GM21619 (cell line): ENCODE measurements at regions not wholly inside any gene's neighbourhood (a gene's known extent, or its start where the extent isn't known, plus 50 kb on each side); places are given as distances from the start of the nearest gene placed in this dataset.
"Not testable (repeated sequence)": the region's sequence is repeated elsewhere in the genome, so short reads cannot be mapped to it uniquely, and the experiment has no call there.

Experiments
- ATAC-seq: cut with Tn5 transposase; IDR thresholded peaks from one replicate; pipeline ENCODE4 v1.9.1; 2021; ENCODE audit not compliant: unreplicated experiment

GRCh38 chrX:102784550-102784949 lies 64.0 kb downstream of the GPRASP3 start:
- no peak for ATAC-seq

DNA sequence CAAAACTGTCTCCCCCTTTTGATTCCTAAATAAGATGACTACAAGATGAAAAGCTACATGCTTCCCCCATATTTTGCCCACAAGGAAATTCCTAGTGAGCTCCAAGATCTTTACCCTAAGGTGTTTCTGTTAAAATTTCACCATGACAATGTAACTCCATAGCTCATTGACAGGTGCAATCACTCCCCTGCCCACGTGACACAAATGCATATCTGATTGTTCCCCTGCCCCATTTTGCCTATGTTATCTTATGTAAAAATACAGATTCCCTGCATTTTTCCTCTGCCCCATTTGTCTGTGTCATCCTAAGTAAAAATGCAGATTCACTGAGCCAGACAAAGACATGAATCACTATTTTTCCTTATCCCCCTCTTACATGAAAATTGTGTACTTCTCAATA lies 66.7 kb downstream of the GPRASP3 start:
- no peak for ATAC-seq

DNA sequence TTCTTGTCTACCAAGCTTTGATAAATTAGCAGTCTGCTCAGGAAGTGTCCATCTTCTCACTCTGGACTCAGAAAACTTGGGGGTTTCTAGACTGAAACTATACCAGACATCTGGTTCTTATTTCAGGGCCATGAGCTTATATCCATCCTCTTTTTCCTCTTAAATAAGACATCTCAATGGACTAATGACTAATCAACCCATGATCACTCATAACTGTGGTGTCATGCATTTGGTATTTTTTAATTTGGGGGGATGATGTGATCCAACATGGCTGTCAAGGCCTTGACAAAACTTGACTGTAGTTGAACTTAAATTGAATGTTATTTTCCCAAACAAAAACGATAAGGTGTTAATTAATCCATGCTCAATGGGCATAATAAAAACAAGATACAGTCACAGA lies 87.8 kb downstream of the GPRASP3 start:
- ATAC-seq, result no peak

DNA sequence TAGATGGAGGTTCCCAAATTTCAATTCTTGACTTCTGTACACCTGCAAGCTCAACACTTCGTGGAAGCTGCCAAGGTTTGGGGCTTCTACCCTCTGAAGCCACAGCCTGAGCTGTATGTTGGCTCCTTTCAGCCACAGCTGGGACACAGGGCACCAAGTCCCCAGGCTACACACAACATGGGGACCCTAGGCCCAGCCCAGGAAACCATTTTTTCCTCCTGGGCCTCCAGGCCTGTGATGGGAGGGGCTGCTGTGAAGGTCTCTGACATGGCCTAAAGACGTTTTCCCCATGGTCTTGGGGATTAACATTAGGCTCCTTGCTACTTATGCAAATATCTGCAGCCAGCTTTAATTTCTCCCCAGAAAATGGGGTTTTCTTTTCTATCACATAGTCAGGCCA lies 97.7 kb downstream of the GPRASP3 start:
- not testable (repeated sequence) for ATAC-seq

DNA sequence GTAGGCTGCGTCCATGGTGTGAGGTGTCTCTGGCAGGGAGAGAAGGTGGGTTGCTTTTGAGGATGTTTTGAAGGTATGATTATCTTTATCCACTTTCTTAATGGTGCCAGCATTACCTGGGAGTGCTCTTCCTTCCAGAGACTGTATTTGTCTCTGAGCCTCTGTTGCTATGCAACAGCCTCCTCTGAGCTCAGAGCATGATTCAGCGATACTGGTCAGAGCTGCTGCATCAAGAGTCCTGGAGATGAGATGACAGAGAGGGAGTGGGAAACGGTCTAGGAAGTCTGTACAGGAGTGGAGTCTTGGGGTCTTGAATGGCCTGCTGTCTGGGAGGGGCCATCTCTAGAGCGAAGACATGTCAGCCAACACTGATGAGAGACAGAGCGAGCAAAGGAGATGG lies 104.4 kb upstream of the RAB40AL start:
- no peak for ATAC-seq

GRCh38 chrX:102833136-102833535 lies 103.9 kb upstream of the RAB40AL start:
- no peak for ATAC-seq

- ATAC-seq, result no peak
These were observed 101.4 kb upstream of the RAB40AL start for GRCh38 chrX:102835504-102836146.

GRCh38 chrX:102837847-102838246 lies 99.2 kb upstream of the RAB40AL start:
- ATAC-seq, result no peak

- no peak for ATAC-seq
These were observed 96.0 kb upstream of the RAB40AL start for GRCh38 chrX:102840871-102841705.

DNA sequence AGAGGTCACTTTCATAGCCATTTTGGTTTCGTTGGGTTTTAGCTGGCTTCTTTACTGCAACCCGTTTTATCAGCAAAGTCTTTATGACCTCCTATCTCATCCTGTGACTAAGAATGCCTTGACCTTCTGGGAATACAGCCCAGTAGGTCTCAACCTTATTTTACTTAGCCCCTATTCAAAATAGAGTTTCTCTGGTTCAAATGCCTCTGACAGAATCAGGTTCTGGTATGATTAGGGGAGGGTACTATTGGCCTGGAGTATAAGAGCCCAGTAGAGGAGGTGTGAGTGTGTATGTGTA lies 95.4 kb upstream of the RAB40AL start:
- no peak for ATAC-seq

- ATAC-seq, result no peak
These were observed 92.1 kb upstream of the RAB40AL start for GRCh38 chrX:102845020-102845419.

- ATAC-seq, result no peak
These were observed 90.4 kb upstream of the RAB40AL start for GRCh38 chrX:102846544-102847236.

GRCh38 chrX:102847362-102847761 lies 89.7 kb upstream of the RAB40AL start:
- no peak for ATAC-seq

- no peak for ATAC-seq
These were observed 87.7 kb upstream of the RAB40AL start for GRCh38 chrX:102849396-102849795.

DNA sequence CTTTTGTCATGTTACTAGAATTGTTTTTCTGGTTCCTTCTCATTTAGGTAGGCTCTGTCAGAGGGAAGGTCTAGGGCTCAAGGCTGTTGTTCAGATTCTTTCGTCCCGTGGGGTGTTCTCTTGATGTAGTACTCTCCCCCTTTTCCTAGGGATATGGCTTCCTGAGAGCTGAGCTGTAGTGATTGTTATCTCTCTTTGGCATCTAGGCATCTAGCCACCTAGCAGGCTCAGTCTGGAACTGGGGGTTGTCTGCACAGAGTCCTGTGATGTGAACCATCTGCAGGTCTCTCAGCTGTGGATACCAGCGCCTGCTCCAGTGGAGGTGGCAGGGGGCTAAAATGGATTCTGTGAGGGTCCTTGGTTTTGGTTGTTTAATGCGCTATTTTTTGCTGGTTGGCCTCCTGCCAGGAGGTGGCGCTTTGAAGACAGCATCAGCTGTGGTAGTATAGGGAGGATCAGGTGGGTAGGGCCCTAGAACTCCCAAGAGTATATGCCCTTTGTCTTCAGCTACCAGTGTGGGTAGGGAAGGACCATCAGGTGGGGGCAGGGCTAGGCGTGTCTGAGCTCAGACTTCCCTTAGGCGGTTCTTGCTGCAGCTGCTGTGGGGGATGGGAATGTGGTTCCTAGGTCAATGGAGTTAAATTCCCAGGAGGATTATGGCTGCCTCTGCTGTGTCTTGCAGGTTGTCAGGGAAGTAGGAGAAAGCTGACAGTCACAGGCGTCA lies 78.1 kb upstream of the RAB40AL start:
- ATAC-seq, result not testable (repeated sequence)

DNA sequence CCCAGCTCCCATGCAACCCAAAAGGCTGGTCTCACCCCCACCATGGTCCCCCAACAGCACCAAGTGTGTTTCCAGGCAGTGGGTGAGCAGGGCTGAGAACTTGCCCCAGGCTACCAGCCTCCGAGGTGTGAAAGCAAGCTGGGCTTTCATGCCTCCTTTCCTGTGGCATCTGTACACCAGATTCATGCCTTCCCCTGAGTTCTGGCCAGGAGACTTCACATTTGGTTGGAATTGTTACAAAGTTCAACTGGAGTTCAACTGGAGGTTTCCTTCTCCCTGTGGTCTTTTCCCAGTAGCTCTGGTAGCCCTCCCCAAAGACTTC lies 77.6 kb upstream of the RAB40AL start:
- ATAC-seq, result no peak

GRCh38 chrX:102860235-102860634 lies 76.8 kb upstream of the RAB40AL start:
- ATAC-seq, result no peak

DNA sequence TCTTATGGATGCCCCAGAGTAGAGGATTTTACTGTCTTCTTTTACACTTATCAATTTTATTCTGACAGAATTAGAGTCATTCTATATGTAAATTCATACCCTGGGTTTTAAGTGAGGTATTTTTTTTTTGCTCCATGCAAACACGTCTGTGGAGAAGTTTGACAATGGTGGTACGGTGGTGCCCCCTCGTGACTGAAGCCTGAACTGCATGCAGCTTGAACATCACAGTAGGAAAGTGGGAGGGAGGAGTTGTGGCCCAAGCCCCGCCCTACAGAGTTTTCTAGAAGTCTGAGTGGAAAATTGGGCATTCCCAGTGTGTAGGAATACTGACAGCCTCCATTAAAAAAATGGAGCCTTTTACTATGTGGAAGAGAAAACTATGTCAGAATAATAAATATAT lies 73.3 kb upstream of the RAB40AL start:
- ATAC-seq, result peak; percentile 96

GRCh38 chrX:102866981-102867656 lies 70.0 kb upstream of the RAB40AL start:
- ATAC-seq, result no peak

DNA sequence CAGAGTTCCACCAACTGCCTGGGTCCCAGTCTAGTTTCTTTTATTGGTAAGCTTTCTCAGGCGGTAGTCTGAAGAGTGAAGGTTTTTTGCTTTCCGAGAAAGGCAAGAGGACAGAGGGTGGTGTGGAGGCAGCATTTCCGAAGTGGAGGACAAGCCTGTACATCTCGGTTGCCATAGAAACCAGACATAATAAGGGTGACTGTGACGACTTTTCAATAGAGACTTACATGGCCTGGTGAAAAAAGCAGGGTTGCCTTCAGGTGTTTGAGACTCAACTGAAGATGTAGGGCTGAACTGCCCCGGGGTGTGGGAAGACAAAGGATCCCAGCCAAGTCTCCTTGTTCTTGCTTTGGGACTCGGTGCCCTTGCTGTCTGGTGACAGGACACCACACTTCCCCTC lies 53.6 kb upstream of the RAB40AL start:
- ATAC-seq, result no peak
